H9 (cell line): ENCODE measurements at regions not wholly inside any gene's neighbourhood (a gene's known extent, or its start where the extent isn't known, plus 50 kb on each side); places are given as distances from the start of the nearest gene placed in this dataset.

Source experiments
- DNase-seq: peaks from one replicate; pipeline ENCODE4 v3.0.0-alpha.2; 2017
- H2AFZ ChIP-seq: one replicate; pipeline ENCODE4 v1.6.1; 2013; ENCODE audit warnings: mild to moderate bottlenecking, low read length, control low read depth, moderate library complexity
- H2AK5ac ChIP-seq: 2 replicates; pipeline ENCODE4 v1.6.1; 2013; ENCODE audit warnings: low read length, control low read depth, mixed read lengths; ENCODE audit not compliant: insufficient read length
- H2BK120ac ChIP-seq: one replicate; pipeline ENCODE4 v1.6.1; 2013; ENCODE audit warnings: low read depth, mild to moderate bottlenecking, low read length, control low read depth, inconsistent platforms; ENCODE audit not compliant: poor library complexity, severe bottlenecking
- H2BK12ac ChIP-seq: 2 replicates; pipeline ENCODE4 v1.6.1; 2013; ENCODE audit warnings: low read length, control low read depth, mixed read lengths, low read depth; ENCODE audit not compliant: insufficient read length
- H2BK15ac ChIP-seq: 2 replicates; pipeline ENCODE4 v1.6.1; 2013; ENCODE audit warnings: low read depth, low read length, control low read depth
- H2BK20ac ChIP-seq: one replicate; pipeline ENCODE4 v1.6.1; 2013; ENCODE audit warnings: low read depth, mild to moderate bottlenecking, low read length, control low read depth, inconsistent platforms; ENCODE audit not compliant: poor library complexity, severe bottlenecking
- H2BK5ac ChIP-seq: 2 replicates; pipeline ENCODE4 v1.6.1; 2013; ENCODE audit warnings: low read length, control low read depth, mixed read lengths; ENCODE audit not compliant: insufficient read length
- H3K14ac ChIP-seq: 2 replicates; pipeline ENCODE4 v1.6.1; 2013; ENCODE audit warnings: low read length, control low read depth; ENCODE audit not compliant: insufficient read depth
- H3K18ac ChIP-seq: 2 replicates; pipeline ENCODE4 v1.6.1; 2013; ENCODE audit warnings: low read depth, mild to moderate bottlenecking, mixed read lengths, low read length, control low read depth; ENCODE audit not compliant: insufficient read length
- H3K23ac ChIP-seq: 2 replicates; pipeline ENCODE4 v1.6.1; 2013; ENCODE audit warnings: low read length, control low read depth, mixed read lengths, low read depth; ENCODE audit not compliant: insufficient read length
- H3K23me2 ChIP-seq: 2 replicates; pipeline ENCODE4 v1.6.1; 2013; ENCODE audit warnings: low read depth, mild to moderate bottlenecking, mixed read lengths, low read length, control low read depth; ENCODE audit not compliant: insufficient read length, poor library complexity, severe bottlenecking
- H3K27ac ChIP-seq: 2 replicates; pipeline ENCODE4 v1.5.1; 2013; ENCODE audit warnings: low read length, control low read depth, mixed read lengths, low read depth; ENCODE audit not compliant: insufficient read length
- H3K27me3 ChIP-seq: 2 replicates; pipeline ENCODE4 v1.6.1; 2013; ENCODE audit warnings: low read length, control low read depth, inconsistent platforms; ENCODE audit not compliant: insufficient read depth
- H3K4ac ChIP-seq: 2 replicates; pipeline ENCODE4 v1.6.1; 2013; ENCODE audit warnings: low read depth, mild to moderate bottlenecking, control low read depth, inconsistent platforms, low read length, moderate library complexity
- H3K4me1 ChIP-seq: 2 replicates; pipeline ENCODE4 v1.6.1; 2013; ENCODE audit warnings: low read length, control low read depth, inconsistent platforms; ENCODE audit not compliant: insufficient read depth
- H3K4me2 ChIP-seq: 2 replicates; pipeline ENCODE4 v1.6.1; 2013; ENCODE audit warnings: low read length, control low read depth, mixed read lengths; ENCODE audit not compliant: insufficient read length, insufficient read depth
- H3K56ac ChIP-seq: 2 replicates; pipeline ENCODE4 v1.6.1; 2013; ENCODE audit warnings: low read depth, mild to moderate bottlenecking, mixed read lengths, low read length, control low read depth; ENCODE audit not compliant: insufficient read length
- H3K79me1 ChIP-seq: 2 replicates; pipeline ENCODE4 v1.6.1; 2013; ENCODE audit warnings: low read depth, mild to moderate bottlenecking, moderate library complexity, low read length, control low read depth, inconsistent platforms; ENCODE audit not compliant: insufficient read depth, poor library complexity, severe bottlenecking
- H3K79me2 ChIP-seq: 2 replicates; pipeline ENCODE4 v1.6.1; 2013; ENCODE audit warnings: low read length, control low read depth, inconsistent platforms; ENCODE audit not compliant: insufficient read depth
- H3K9ac ChIP-seq: 2 replicates; pipeline ENCODE4 v1.6.1; 2013; ENCODE audit warnings: low read length, control low read depth, mixed read lengths; ENCODE audit not compliant: insufficient read length; ENCODE audit errors: extremely low read depth
- H3K9me3 ChIP-seq: one replicate; pipeline ENCODE4 v1.6.1; 2013; ENCODE audit warnings: low read depth, low read length, inconsistent platforms; ENCODE audit not compliant: control insufficient read depth
- H3T11ph ChIP-seq: one replicate; pipeline ENCODE4 v1.6.1; 2013; ENCODE audit warnings: mild to moderate bottlenecking, low read length, control low read depth, inconsistent platforms
- H4K20me1 ChIP-seq: one replicate; pipeline ENCODE4 v1.6.1; 2013; ENCODE audit not compliant: control insufficient read depth, insufficient read length, insufficient read depth
- H4K5ac ChIP-seq: 2 replicates; pipeline ENCODE4 v1.6.1; 2013; ENCODE audit warnings: low read depth, mild to moderate bottlenecking, mixed read lengths, low read length, control low read depth; ENCODE audit not compliant: insufficient read length
- H4K8ac ChIP-seq: replicated peaks from 2 replicates; pipeline ENCODE4 v1.6.1; 2013; ENCODE audit warnings: low read length, control low read depth, mixed read lengths, low read depth; ENCODE audit not compliant: insufficient read length
- H4K91ac ChIP-seq: 2 replicates; pipeline ENCODE4 v1.6.1; 2013; ENCODE audit warnings: low read depth, mild to moderate bottlenecking, moderate library complexity, mixed read lengths, low read length, control low read depth; ENCODE audit not compliant: insufficient read length
- H3K27ac Mint-ChIP-seq, 3 experiments: 2 replicates in 2 of 3; 3 replicates in 1 of 3; pipeline ENCODE4 v1.8.0; 2020 to 2021; ENCODE audit warnings: mixed read lengths in 3 of 3, mild to moderate bottlenecking in 1 of 3, moderate library complexity in 1 of 3
- H3K27me3 Mint-ChIP-seq: 2 replicates; pipeline ENCODE4 v1.8.0; 2021; ENCODE audit warnings: low read depth, mild to moderate bottlenecking, moderate library complexity, mixed read lengths
- H3K36me3 Mint-ChIP-seq, 3 experiments: 2 replicates in 2 of 3; 3 replicates in 1 of 3; pipeline ENCODE4 v1.8.0; 2020 to 2021; ENCODE audit warnings: low read depth in 3 of 3, mixed read lengths in 3 of 3; ENCODE audit not compliant: insufficient read depth in 1 of 3
- H3K4me1 Mint-ChIP-seq, 2 experiments: 2 replicates each; pipeline ENCODE4 v1.8.0; 2020; ENCODE audit warnings: mixed read lengths in 2 of 2
- H3K4me3 Mint-ChIP-seq, 2 experiments: 2 replicates in 1 of 2; 3 replicates in 1 of 2; pipeline ENCODE4 v1.8.0; 2020 to 2021; ENCODE audit warnings: mild to moderate bottlenecking in 2 of 2, mixed read lengths in 2 of 2, moderate library complexity in 1 of 2
- H3K9me3 Mint-ChIP-seq, 2 experiments: 2 replicates in 1 of 2; 3 replicates in 1 of 2; pipeline ENCODE4 v1.8.0; 2020; ENCODE audit warnings: mild to moderate bottlenecking in 2 of 2, mixed read lengths in 2 of 2, moderate library complexity in 1 of 2
- WGBS: extraction: QIAGEN DNeasy Blood & Tissue Kit; methylation state at CpG from one replicate; pipeline ENCODE4 v1.1.7; 2013; ENCODE audit warnings: missing lambda C conversion rate, low lambda C conversion rate, mixed read lengths; ENCODE audit not compliant: insufficient read length; ENCODE audit errors: extremely low coverage; 5-methylcytosine and 5-hydroxymethylcytosine counted together
- TF ChIP-seq, protein P1 (sequence below): fragments of 200-600 bp; sonication (generic); conservative IDR thresholded peaks from 3 replicates; pipeline ENCODE4 v1.8.0; 2021; ENCODE audit warnings: antibody characterized with exemption, mild to moderate bottlenecking

DNA sequence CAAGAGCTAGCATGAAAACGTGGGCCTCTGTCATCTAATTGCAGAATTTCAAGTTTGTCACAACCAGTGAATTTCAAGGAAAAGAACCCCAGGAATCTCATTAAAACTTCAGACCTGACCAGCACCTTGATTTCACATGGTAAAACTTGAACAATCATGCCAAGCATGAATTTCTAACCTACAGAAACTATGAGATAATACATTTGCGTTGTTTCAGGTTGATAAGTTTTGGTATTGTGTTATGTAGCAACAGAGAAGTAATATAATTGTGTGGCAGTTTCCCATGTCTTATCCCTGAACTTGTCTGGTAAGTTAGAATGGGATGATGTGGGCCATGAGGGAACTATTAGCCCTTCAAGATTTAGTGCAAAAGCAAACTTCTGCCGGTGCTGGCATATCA is 530.1 kb downstream of the ANKRD7 start:
- H4K8ac ChIP-seq = no peak overlapping the region
- no peak overlapping the region for H2AFZ ChIP-seq
- H2BK5ac ChIP-seq = no peak overlapping the region
- H4K91ac ChIP-seq = no peak overlapping the region
- H3K79me2 ChIP-seq = no peaks in the 10 kb centered on the region
- Mint-ChIP-seq H3K9me3 (no peaks in the 10 kb centered on the region), H3K27me3 (no peaks in the 10 kb centered on the region), H3K36me3 (no peaks in the 10 kb centered on the region), H3K4me3 (no peak overlapping the region), H3K27ac (no peak overlapping the region), H3K4me1 (no peaks in the 10 kb centered on the region; a peak in 1 of 4 replicates)
- H2BK20ac ChIP-seq = no peak overlapping the region
- H3K23ac ChIP-seq = no peak overlapping the region
- no peak overlapping the region for H3K56ac ChIP-seq
- H2BK15ac ChIP-seq = no peak overlapping the region
- H2BK12ac ChIP-seq = no peak overlapping the region
- no peak for DNase-seq
- H4K5ac ChIP-seq = no peak overlapping the region
- H2BK120ac ChIP-seq = no peak overlapping the region
- no peaks in the 10 kb centered on the region for H3K27me3 ChIP-seq
- no peak overlapping the region for H3T11ph ChIP-seq
- WGBS = no CpG with 5 or more reads among the region's 3 CpGs
- H3K18ac ChIP-seq = no peak overlapping the region
- H3K9me3 ChIP-seq = no peaks in the 10 kb centered on the region
- no peak overlapping the region for H3K4ac ChIP-seq
- H4K20me1 ChIP-seq = no peaks in the 10 kb centered on the region
- H3K23me2 ChIP-seq = no peaks in the 10 kb centered on the region
- no peak overlapping the region for H3K9ac ChIP-seq
- TF ChIP-seq, protein P1, sequence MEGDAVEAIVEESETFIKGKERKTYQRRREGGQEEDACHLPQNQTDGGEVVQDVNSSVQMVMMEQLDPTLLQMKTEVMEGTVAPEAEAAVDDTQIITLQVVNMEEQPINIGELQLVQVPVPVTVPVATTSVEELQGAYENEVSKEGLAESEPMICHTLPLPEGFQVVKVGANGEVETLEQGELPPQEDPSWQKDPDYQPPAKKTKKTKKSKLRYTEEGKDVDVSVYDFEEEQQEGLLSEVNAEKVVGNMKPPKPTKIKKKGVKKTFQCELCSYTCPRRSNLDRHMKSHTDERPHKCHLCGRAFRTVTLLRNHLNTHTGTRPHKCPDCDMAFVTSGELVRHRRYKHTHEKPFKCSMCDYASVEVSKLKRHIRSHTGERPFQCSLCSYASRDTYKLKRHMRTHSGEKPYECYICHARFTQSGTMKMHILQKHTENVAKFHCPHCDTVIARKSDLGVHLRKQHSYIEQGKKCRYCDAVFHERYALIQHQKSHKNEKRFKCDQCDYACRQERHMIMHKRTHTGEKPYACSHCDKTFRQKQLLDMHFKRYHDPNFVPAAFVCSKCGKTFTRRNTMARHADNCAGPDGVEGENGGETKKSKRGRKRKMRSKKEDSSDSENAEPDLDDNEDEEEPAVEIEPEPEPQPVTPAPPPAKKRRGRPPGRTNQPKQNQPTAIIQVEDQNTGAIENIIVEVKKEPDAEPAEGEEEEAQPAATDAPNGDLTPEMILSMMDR = no peak
- no peak overlapping the region for H3K4me2 ChIP-seq
- no peak overlapping the region for H2AK5ac ChIP-seq
- H3K14ac ChIP-seq = no peak overlapping the region
- no peak overlapping the region for H3K27ac ChIP-seq
- H3K79me1 ChIP-seq = no peaks in the 10 kb centered on the region
- no peaks in the 10 kb centered on the region for H3K4me1 ChIP-seq
